T follicular helper cell (primary cell): ENCODE measurements at regions not wholly inside any gene's neighbourhood (a gene's known extent, or its start where the extent isn't known, plus 50 kb on each side); places are given as distances from the start of the nearest gene placed in this dataset.
"Not testable (repeated sequence)": the region's sequence is repeated elsewhere in the genome, so short reads cannot be mapped to it uniquely, and the experiment has no call there.

Experiments used
- DNase-seq: peaks from one replicate; pipeline ENCODE4 v3.0.0-alpha.2; 2020; ENCODE audit warnings: low read depth

- no peak for DNase-seq
Observed at GRCh38 chr7:16933296-16934279, 51.8 kb upstream of the AGR3 start.

GRCh38 chr7:16934722-16935340, 53.0 kb upstream of the AGR3 start:
- no peak for DNase-seq

- no peak for DNase-seq
Observed at GRCh38 chr7:16935341-16935735, 53.6 kb upstream of the AGR3 start.

GRCh38 chr7:16936626-16937422, 55.0 kb upstream of the AGR3 start:
- no peak for DNase-seq

- no peak for DNase-seq
Observed at GRCh38 chr7:16939161-16939560, 57.4 kb upstream of the AGR3 start.

- DNase-seq, result no peak
Observed at GRCh38 chr7:16940776-16941175, 59.0 kb upstream of the AGR3 start.

GRCh38 chr7:16942929-16943509, 61.2 kb upstream of the AGR3 start:
- DNase-seq, result no peak

- DNase-seq, result no peak
Observed at GRCh38 chr7:16944936-16945335, 63.2 kb upstream of the AGR3 start.

GRCh38 chr7:16945372-16945771, 63.6 kb upstream of the AGR3 start:
- DNase-seq, result no peak

- DNase-seq, result not testable (repeated sequence)
Observed at GRCh38 chr7:16948110-16948509, 66.3 kb upstream of the AGR3 start.

GRCh38 chr7:16951483-16952080, 69.8 kb upstream of the AGR3 start:
- DNase-seq, result no peak

GRCh38 chr7:16954321-16954720, 72.5 kb upstream of the AGR3 start:
- no peak for DNase-seq

- no peak for DNase-seq
Observed at GRCh38 chr7:16958724-16959123, 76.9 kb upstream of the AGR3 start.

- DNase-seq, result no peak
Observed at GRCh38 chr7:16960337-16960965, 78.7 kb upstream of the AGR3 start.

- DNase-seq, result no peak
Observed at GRCh38 chr7:16961641-16962040, 79.9 kb upstream of the AGR3 start.

- DNase-seq, result no peak
Observed at GRCh38 chr7:16963044-16963443, 81.3 kb upstream of the AGR3 start.

GRCh38 chr7:16965697-16966096, 83.9 kb upstream of the AGR3 start:
- not testable (repeated sequence) for DNase-seq

GRCh38 chr7:16967300-16967811, 85.6 kb upstream of the AGR3 start:
- DNase-seq, result no peak

GRCh38 chr7:16970732-16971482, 89.1 kb upstream of the AGR3 start:
- no peak for DNase-seq

GRCh38 chr7:16975712-16976111, 93.9 kb upstream of the AGR3 start:
- no peak for DNase-seq
